Peyer's patch (tissue), 4 donors: ENCODE measurements at regions not wholly inside any gene's neighbourhood (a gene's known extent, or its start where the extent isn't known, plus 50 kb on each side); places are given as distances from the start of the nearest gene placed in this dataset.

Experiments used
- POLR2A ChIP-seq, 2 donors: fragments of 450-650 bp; IDR thresholded peaks; one replicate each; pipeline ENCODE4 v1.5.1; 2017; ENCODE audit warnings: antibody characterized with exemption in 2 of 2, mild to moderate bottlenecking in 2 of 2, moderate library complexity in 2 of 2
- TF ChIP-seq, protein P1 (sequence below), 6 experiments: fragments of 450-650 bp in 4 of 6; fragments of 200-600 bp in 2 of 6; sonication (generic) in 1 of 6; IDR thresholded peaks; one replicate each; pipeline ENCODE4 v1.5.1; 2017 to 2019; ENCODE audit warnings: antibody characterized with exemption in 6 of 6, mild to moderate bottlenecking in 3 of 6, moderate library complexity in 1 of 6

DNA sequence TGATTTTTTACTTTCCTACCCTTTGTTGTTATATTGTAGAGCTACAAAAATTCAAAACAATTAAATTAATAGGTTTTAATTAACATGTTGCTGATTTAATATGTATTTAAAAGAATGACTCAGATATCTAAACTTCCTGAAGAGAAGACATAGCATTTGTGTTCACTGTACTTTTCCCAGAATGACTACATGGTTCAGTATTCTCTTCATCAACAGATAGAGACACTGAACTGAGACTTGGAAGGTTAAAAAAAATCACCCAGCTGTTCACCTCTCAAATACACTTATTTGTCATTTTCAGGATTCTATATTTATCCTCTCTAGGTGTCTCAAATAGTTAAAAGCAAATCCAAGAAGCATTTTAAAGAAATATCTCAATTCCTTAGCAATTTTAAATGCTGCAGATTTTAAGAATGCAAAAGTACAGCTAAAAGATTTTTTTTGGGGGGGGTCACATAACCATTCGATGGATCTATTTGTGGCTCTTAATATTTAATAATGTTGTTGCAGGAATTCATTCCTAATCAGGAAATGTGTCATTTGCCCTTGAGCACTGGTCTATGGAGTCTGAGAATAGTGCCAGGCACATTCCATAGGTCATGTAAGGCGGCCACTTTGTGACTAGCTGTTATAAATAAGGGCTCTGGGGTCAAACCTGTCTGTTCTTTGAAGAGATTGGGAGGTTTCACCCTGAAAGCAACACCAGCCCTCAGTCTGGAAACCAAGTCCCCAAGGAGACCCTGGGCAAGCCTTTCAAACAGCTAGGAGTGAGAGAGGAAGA is 463.1 kb downstream of the NR2F1-AS1 start:
- TF ChIP-seq, protein P1, sequence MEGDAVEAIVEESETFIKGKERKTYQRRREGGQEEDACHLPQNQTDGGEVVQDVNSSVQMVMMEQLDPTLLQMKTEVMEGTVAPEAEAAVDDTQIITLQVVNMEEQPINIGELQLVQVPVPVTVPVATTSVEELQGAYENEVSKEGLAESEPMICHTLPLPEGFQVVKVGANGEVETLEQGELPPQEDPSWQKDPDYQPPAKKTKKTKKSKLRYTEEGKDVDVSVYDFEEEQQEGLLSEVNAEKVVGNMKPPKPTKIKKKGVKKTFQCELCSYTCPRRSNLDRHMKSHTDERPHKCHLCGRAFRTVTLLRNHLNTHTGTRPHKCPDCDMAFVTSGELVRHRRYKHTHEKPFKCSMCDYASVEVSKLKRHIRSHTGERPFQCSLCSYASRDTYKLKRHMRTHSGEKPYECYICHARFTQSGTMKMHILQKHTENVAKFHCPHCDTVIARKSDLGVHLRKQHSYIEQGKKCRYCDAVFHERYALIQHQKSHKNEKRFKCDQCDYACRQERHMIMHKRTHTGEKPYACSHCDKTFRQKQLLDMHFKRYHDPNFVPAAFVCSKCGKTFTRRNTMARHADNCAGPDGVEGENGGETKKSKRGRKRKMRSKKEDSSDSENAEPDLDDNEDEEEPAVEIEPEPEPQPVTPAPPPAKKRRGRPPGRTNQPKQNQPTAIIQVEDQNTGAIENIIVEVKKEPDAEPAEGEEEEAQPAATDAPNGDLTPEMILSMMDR (IDR thresholded peaks at IDR 0.05), result no peak
- TF ChIP-seq POLR2A (IDR thresholded peaks at IDR 0.05), result no peak
